ENCODE measurements at regions not wholly inside any gene's neighbourhood (a gene's known extent, or its start where the extent isn't known, plus 50 kb on each side); places are given as distances from the start of the nearest gene placed in this dataset.

GRCh38 chr4:30811296-30811695 lies 91.1 kb downstream of the PCDH7 start:
- Mint-ChIP-seq H3K27me3 (ENCODE audit: insufficient read depth, unreplicated experiment) (no peaks in the 10 kb centered on the region), H3K4me1 (ENCODE audit: insufficient read depth, unreplicated experiment) (no peaks in the 10 kb centered on the region), H3K27ac (ENCODE audit: low read depth, unreplicated experiment) (no peak overlapping the region), H3K36me3 (ENCODE audit: insufficient read depth, unreplicated experiment) (no peaks in the 10 kb centered on the region), H3K4me3 (ENCODE audit: unreplicated experiment) (no peak overlapping the region), H3K9me3 (ENCODE audit: unreplicated experiment) (no peaks in the 10 kb centered on the region)
- no peak for DNase-seq (ENCODE audit: unreplicated experiment)
- no TSS peak for BruUV-seq (replicated peaks)
- ChIA-PET CTCF (interaction anchor here (0.6 kb wide), 1 partner anchor 283 kb away, joined by 3 read pairs; no protein-coding TSS in a partner anchor), POLR2A (no interaction called here)
- intact Hi-C loops (cut with micrococcal nuclease), result no loop called here
- no peak for TF ChIP-seq CTCF (IDR thresholded peaks at IDR 0.05; ENCODE audit: unreplicated experiment)

GRCh38 chr4:30815685-30816084 lies 95.5 kb downstream of the PCDH7 start:
- Mint-ChIP-seq H3K4me1 (ENCODE audit: insufficient read depth, unreplicated experiment) (no peaks in the 10 kb centered on the region), H3K27me3 (ENCODE audit: insufficient read depth, unreplicated experiment) (no peaks in the 10 kb centered on the region), H3K4me3 (ENCODE audit: unreplicated experiment) (no peak overlapping the region), H3K27ac (ENCODE audit: low read depth, unreplicated experiment) (no peak overlapping the region), H3K36me3 (ENCODE audit: insufficient read depth, unreplicated experiment) (no peaks in the 10 kb centered on the region), H3K9me3 (ENCODE audit: unreplicated experiment) (no peaks in the 10 kb centered on the region)
- intact Hi-C loops (cut with micrococcal nuclease), result no loop called here
- no peak for TF ChIP-seq CTCF (IDR thresholded peaks at IDR 0.05; ENCODE audit: unreplicated experiment)
- ChIA-PET POLR2A (no interaction called here), CTCF (no interaction called here)
- BruUV-seq (replicated peaks), result no TSS peak
- DNase-seq (ENCODE audit: unreplicated experiment), result no peak

- no peaks in the 10 kb centered on the region for H3K9me3 Mint-ChIP-seq (ENCODE audit: unreplicated experiment)
- no peak for DNase-seq (ENCODE audit: unreplicated experiment)
- H3K27ac Mint-ChIP-seq (ENCODE audit: low read depth, unreplicated experiment), result no peak overlapping the region
- H3K36me3 Mint-ChIP-seq (ENCODE audit: insufficient read depth, unreplicated experiment), result no peaks in the 10 kb centered on the region
- no TSS peak for BruUV-seq (replicated peaks)
- no peak overlapping the region for H3K4me3 Mint-ChIP-seq (ENCODE audit: unreplicated experiment)
- POLR2A ChIA-PET, result no interaction called here
- intact Hi-C loops (cut with micrococcal nuclease), result no loop called here
- TF ChIP-seq CTCF (IDR thresholded peaks at IDR 0.05; ENCODE audit: unreplicated experiment), result no peak
- CTCF ChIA-PET, result no interaction called here
- no peaks in the 10 kb centered on the region for H3K27me3 Mint-ChIP-seq (ENCODE audit: insufficient read depth, unreplicated experiment)
- no peaks in the 10 kb centered on the region for H3K4me1 Mint-ChIP-seq (ENCODE audit: insufficient read depth, unreplicated experiment)
Observed at GRCh38 chr4:30817447-30817846, 97.3 kb downstream of the PCDH7 start.

GRCh38 chr4:30818541-30818940 lies 98.4 kb downstream of the PCDH7 start:
- Mint-ChIP-seq H3K27me3 (ENCODE audit: insufficient read depth, unreplicated experiment) (no peaks in the 10 kb centered on the region), H3K4me1 (ENCODE audit: insufficient read depth, unreplicated experiment) (no peaks in the 10 kb centered on the region), H3K36me3 (ENCODE audit: insufficient read depth, unreplicated experiment) (no peaks in the 10 kb centered on the region), H3K9me3 (ENCODE audit: unreplicated experiment) (no peaks in the 10 kb centered on the region), H3K27ac (ENCODE audit: low read depth, unreplicated experiment) (no peak overlapping the region), H3K4me3 (ENCODE audit: unreplicated experiment) (no peak overlapping the region)
- intact Hi-C loops (cut with micrococcal nuclease), result no loop called here
- TF ChIP-seq CTCF (IDR thresholded peaks at IDR 0.05; ENCODE audit: unreplicated experiment), result no peak
- DNase-seq (ENCODE audit: unreplicated experiment), result no peak
- no TSS peak for BruUV-seq (replicated peaks)
- CTCF ChIA-PET, result no interaction called here
- POLR2A ChIA-PET, result no interaction called here

All from MCF 10A (cell line).